Activated naive CD4-positive, alpha-beta T cell treated with anti-CD3 and anti-CD28 coated beads, Interleukin-2, amount 10 ng/mL, durations not matched to agents 7 days and 5 days (primary cell): ENCODE measurements at regions not wholly inside any gene's neighbourhood (a gene's known extent, or its start where the extent isn't known, plus 50 kb on each side); places are given as distances from the start of the nearest gene placed in this dataset.

Experiments used
- CTCF ChIA-PET: fragments of 350-600 bp; sonication (Branson Sonifier 250); formaldehyde crosslinking; loops from one replicate; lab custom pipeline; 2021; ENCODE audit warnings: antibody characterized with exemption; lab: Charles Lee
- DNase-seq: peaks from one replicate; pipeline ENCODE4 v3.0.0-alpha.2; 2020
- H3K27ac Mint-ChIP-seq: one replicate; pipeline ENCODE4 v1.8.0; 2021; ENCODE audit warnings: mild to moderate bottlenecking, moderate library complexity, mixed read lengths
- H3K27me3 Mint-ChIP-seq: one replicate; pipeline ENCODE4 v1.8.0; 2021; ENCODE audit warnings: mild to moderate bottlenecking, mixed read lengths
- H3K36me3 Mint-ChIP-seq: one replicate; pipeline ENCODE4 v1.8.0; 2021; ENCODE audit warnings: mixed read lengths
- H3K4me1 Mint-ChIP-seq: one replicate; pipeline ENCODE4 v1.8.0; 2021; ENCODE audit warnings: mixed read lengths
- H3K4me3 Mint-ChIP-seq: one replicate; pipeline ENCODE4 v1.8.0; 2021; ENCODE audit warnings: mild to moderate bottlenecking, moderate library complexity, mixed read lengths
- H3K9me3 Mint-ChIP-seq: one replicate; pipeline ENCODE4 v1.8.0; 2021; ENCODE audit warnings: mixed read lengths

GRCh38 chr1:34270181-34270580 lies 93.5 kb downstream of the C1orf94 start:
- H3K36me3 Mint-ChIP-seq: no peaks in the 10 kb centered on the region
- DNase-seq: no peak
- H3K4me3 Mint-ChIP-seq: no peak overlapping the region
- H3K27me3 Mint-ChIP-seq: no peaks in the 10 kb centered on the region
- no peaks in the 10 kb centered on the region for H3K4me1 Mint-ChIP-seq
- H3K27ac Mint-ChIP-seq: no peak overlapping the region
- no peaks in the 10 kb centered on the region for H3K9me3 Mint-ChIP-seq
- CTCF ChIA-PET: no interaction called here

- CTCF ChIA-PET: no interaction called here
- no peak for DNase-seq
- Mint-ChIP-seq H3K4me3 (no peak overlapping the region), H3K27ac (no peak overlapping the region), H3K4me1 (no peaks in the 10 kb centered on the region), H3K27me3 (no peaks in the 10 kb centered on the region), H3K36me3 (no peaks in the 10 kb centered on the region), H3K9me3 (no peaks in the 10 kb centered on the region)
Measured at GRCh38 chr1:34272152-34272551, 95.4 kb downstream of the C1orf94 start.

- H3K4me1 Mint-ChIP-seq: no peaks in the 10 kb centered on the region
- H3K36me3 Mint-ChIP-seq: no peaks in the 10 kb centered on the region
- H3K9me3 Mint-ChIP-seq: no peaks in the 10 kb centered on the region
- no peak overlapping the region for H3K27ac Mint-ChIP-seq
- no peak for DNase-seq
- no peak overlapping the region for H3K4me3 Mint-ChIP-seq
- H3K27me3 Mint-ChIP-seq: no peaks in the 10 kb centered on the region
- CTCF ChIA-PET: no interaction called here
Measured at GRCh38 chr1:34275150-34275549, 98.4 kb downstream of the C1orf94 start.

- CTCF ChIA-PET: no interaction called here
- no peak for DNase-seq
- H3K4me3 Mint-ChIP-seq: no peak overlapping the region
- H3K9me3 Mint-ChIP-seq: no peaks in the 10 kb centered on the region
- H3K4me1 Mint-ChIP-seq: no peaks in the 10 kb centered on the region
- no peaks in the 10 kb centered on the region for H3K27me3 Mint-ChIP-seq
- H3K27ac Mint-ChIP-seq: no peak overlapping the region
- no peaks in the 10 kb centered on the region for H3K36me3 Mint-ChIP-seq
Measured at GRCh38 chr1:34276606-34277005, 99.9 kb downstream of the C1orf94 start.

GRCh38 chr1:34277150-34277549 lies 100.4 kb downstream of the C1orf94 start:
- Mint-ChIP-seq H3K27ac (no peak overlapping the region), H3K4me1 (no peaks in the 10 kb centered on the region), H3K4me3 (no peak overlapping the region), H3K27me3 (no peaks in the 10 kb centered on the region), H3K36me3 (no peaks in the 10 kb centered on the region), H3K9me3 (no peaks in the 10 kb centered on the region)
- CTCF ChIA-PET: no interaction called here
- no peak for DNase-seq

- H3K4me3 Mint-ChIP-seq: no peak overlapping the region
- H3K9me3 Mint-ChIP-seq: no peaks in the 10 kb centered on the region
- CTCF ChIA-PET: no interaction called here
- DNase-seq: no peak
- no peaks in the 10 kb centered on the region for H3K36me3 Mint-ChIP-seq
- no peaks in the 10 kb centered on the region for H3K27me3 Mint-ChIP-seq
- no peaks in the 10 kb centered on the region for H3K4me1 Mint-ChIP-seq
- H3K27ac Mint-ChIP-seq: no peak overlapping the region
Measured at GRCh38 chr1:34278211-34278610, 101.5 kb downstream of the C1orf94 start.

- no peaks in the 10 kb centered on the region for H3K4me1 Mint-ChIP-seq
- no peaks in the 10 kb centered on the region for H3K27me3 Mint-ChIP-seq
- no peak overlapping the region for H3K4me3 Mint-ChIP-seq
- CTCF ChIA-PET: no interaction called here
- no peaks in the 10 kb centered on the region for H3K9me3 Mint-ChIP-seq
- H3K36me3 Mint-ChIP-seq: no peaks in the 10 kb centered on the region
- no peak overlapping the region for H3K27ac Mint-ChIP-seq
- no peak for DNase-seq
Measured at GRCh38 chr1:34279971-34280370, 103.3 kb downstream of the C1orf94 start.

- H3K27me3 Mint-ChIP-seq: no peaks in the 10 kb centered on the region
- no peaks in the 10 kb centered on the region for H3K36me3 Mint-ChIP-seq
- H3K27ac Mint-ChIP-seq: no peak overlapping the region
- H3K4me1 Mint-ChIP-seq: no peaks in the 10 kb centered on the region
- no peaks in the 10 kb centered on the region for H3K9me3 Mint-ChIP-seq
- H3K4me3 Mint-ChIP-seq: no peak overlapping the region
- CTCF ChIA-PET: no interaction called here
- DNase-seq: no peak
Measured at GRCh38 chr1:34280509-34280908, 103.8 kb downstream of the C1orf94 start.

GRCh38 chr1:34283142-34283541 lies 106.4 kb downstream of the C1orf94 start:
- no peak for DNase-seq
- H3K4me1 Mint-ChIP-seq: no peaks in the 10 kb centered on the region
- H3K27me3 Mint-ChIP-seq: no peaks in the 10 kb centered on the region
- CTCF ChIA-PET: no interaction called here
- H3K36me3 Mint-ChIP-seq: no peaks in the 10 kb centered on the region
- no peaks in the 10 kb centered on the region for H3K9me3 Mint-ChIP-seq
- H3K27ac Mint-ChIP-seq: no peak overlapping the region
- no peak overlapping the region for H3K4me3 Mint-ChIP-seq

GRCh38 chr1:34286511-34286910 lies 109.8 kb downstream of the C1orf94 start:
- Mint-ChIP-seq H3K36me3 (no peaks in the 10 kb centered on the region), H3K4me3 (no peak overlapping the region), H3K27me3 (no peaks in the 10 kb centered on the region), H3K27ac (no peak overlapping the region), H3K9me3 (no peaks in the 10 kb centered on the region), H3K4me1 (no peaks in the 10 kb centered on the region)
- CTCF ChIA-PET: no interaction called here
- no peak for DNase-seq

GRCh38 chr1:34290831-34291230 lies 114.1 kb downstream of the C1orf94 start:
- CTCF ChIA-PET: no interaction called here
- H3K4me1 Mint-ChIP-seq: no peaks in the 10 kb centered on the region
- H3K4me3 Mint-ChIP-seq: no peak overlapping the region
- no peak overlapping the region for H3K27ac Mint-ChIP-seq
- H3K36me3 Mint-ChIP-seq: no peaks in the 10 kb centered on the region
- no peaks in the 10 kb centered on the region for H3K9me3 Mint-ChIP-seq
- DNase-seq: no peak
- no peaks in the 10 kb centered on the region for H3K27me3 Mint-ChIP-seq

- no peak overlapping the region for H3K27ac Mint-ChIP-seq
- H3K4me3 Mint-ChIP-seq: no peak overlapping the region
- no peaks in the 10 kb centered on the region for H3K27me3 Mint-ChIP-seq
- H3K4me1 Mint-ChIP-seq: no peaks in the 10 kb centered on the region
- no peaks in the 10 kb centered on the region for H3K36me3 Mint-ChIP-seq
- CTCF ChIA-PET: no interaction called here
- DNase-seq: no peak
- no peaks in the 10 kb centered on the region for H3K9me3 Mint-ChIP-seq
Measured at GRCh38 chr1:34292472-34292871, 115.8 kb downstream of the C1orf94 start.

GRCh38 chr1:34296059-34296458 lies 119.4 kb downstream of the C1orf94 start:
- Mint-ChIP-seq H3K9me3 (no peaks in the 10 kb centered on the region), H3K4me1 (no peaks in the 10 kb centered on the region), H3K27ac (no peak overlapping the region), H3K36me3 (no peaks in the 10 kb centered on the region), H3K4me3 (no peak overlapping the region), H3K27me3 (no peaks in the 10 kb centered on the region)
- no peak for DNase-seq
- CTCF ChIA-PET: no interaction called here

GRCh38 chr1:34302798-34303197 lies 126.1 kb downstream of the C1orf94 start:
- Mint-ChIP-seq H3K36me3 (no peaks in the 10 kb centered on the region), H3K27me3 (no peaks in the 10 kb centered on the region), H3K4me1 (no peaks in the 10 kb centered on the region), H3K9me3 (no peaks in the 10 kb centered on the region), H3K4me3 (no peak overlapping the region), H3K27ac (no peak overlapping the region)
- DNase-seq: no peak
- CTCF ChIA-PET: no interaction called here

GRCh38 chr1:34303218-34303617 lies 126.5 kb downstream of the C1orf94 start:
- Mint-ChIP-seq H3K9me3 (no peaks in the 10 kb centered on the region), H3K27ac (no peak overlapping the region), H3K4me3 (no peak overlapping the region), H3K36me3 (no peaks in the 10 kb centered on the region), H3K4me1 (no peaks in the 10 kb centered on the region), H3K27me3 (no peaks in the 10 kb centered on the region)
- no peak for DNase-seq
- CTCF ChIA-PET: no interaction called here

- Mint-ChIP-seq H3K9me3 (no peaks in the 10 kb centered on the region), H3K36me3 (no peaks in the 10 kb centered on the region), H3K27ac (no peak overlapping the region), H3K27me3 (no peaks in the 10 kb centered on the region), H3K4me1 (no peaks in the 10 kb centered on the region), H3K4me3 (no peak overlapping the region)
- CTCF ChIA-PET: no interaction called here
- DNase-seq: no peak
Measured at GRCh38 chr1:34306568-34306967, 129.9 kb downstream of the C1orf94 start.
